GM18499 (cell line): ENCODE measurements at regions not wholly inside any gene's neighbourhood (a gene's known extent, or its start where the extent isn't known, plus 50 kb on each side); places are given as distances from the start of the nearest gene placed in this dataset.
"Not testable (repeated sequence)": the region's sequence is repeated elsewhere in the genome, so short reads cannot be mapped to it uniquely, and the experiment has no call there.

Experiments used
- ATAC-seq: cut with Tn5 transposase; IDR thresholded peaks from one replicate; pipeline ENCODE4 v1.9.1; 2021; ENCODE audit warnings: moderate number of reproducible peaks; ENCODE audit not compliant: insufficient read depth, unreplicated experiment

- ATAC-seq: no peak
Observed at GRCh38 chr2:111667542-111668273, 216.3 kb downstream of the ANAPC1 start.

GRCh38 chr2:111668274-111668616, 215.7 kb downstream of the ANAPC1 start:
- ATAC-seq: no peak

- no peak for ATAC-seq
Observed at GRCh38 chr2:111668741-111669140, 215.3 kb downstream of the ANAPC1 start.

- no peak for ATAC-seq
Observed at GRCh38 chr2:111669928-111670695, 213.9 kb downstream of the ANAPC1 start.

- no peak for ATAC-seq
Observed at GRCh38 chr2:111670776-111671175, 213.2 kb downstream of the ANAPC1 start.

GRCh38 chr2:111671426-111672150, 212.4 kb downstream of the ANAPC1 start:
- ATAC-seq: no peak

- ATAC-seq: not testable (repeated sequence)
Observed at GRCh38 chr2:111672641-111673040, 211.4 kb downstream of the ANAPC1 start.

- no peak for ATAC-seq
Observed at GRCh38 chr2:111673526-111673925, 210.5 kb downstream of the ANAPC1 start.

GRCh38 chr2:111675419-111676194, 208.4 kb downstream of the ANAPC1 start:
- no peak for ATAC-seq

GRCh38 chr2:111676291-111676822, 207.6 kb downstream of the ANAPC1 start:
- ATAC-seq: no peak

- no peak for ATAC-seq
Observed at GRCh38 chr2:111678161-111678560, 205.8 kb downstream of the ANAPC1 start.

- ATAC-seq: no peak
Observed at GRCh38 chr2:111678651-111679050, 205.3 kb downstream of the ANAPC1 start.

GRCh38 chr2:111679202-111679601, 204.8 kb downstream of the ANAPC1 start:
- ATAC-seq: no peak

GRCh38 chr2:111684611-111685010, 199.4 kb downstream of the ANAPC1 start:
- ATAC-seq: no peak

- ATAC-seq: no peak
Observed at GRCh38 chr2:111685342-111685741, 198.7 kb downstream of the ANAPC1 start.

GRCh38 chr2:111686994-111687393, 197.0 kb downstream of the ANAPC1 start:
- ATAC-seq: no peak

GRCh38 chr2:111687911-111688310, 196.1 kb downstream of the ANAPC1 start:
- ATAC-seq: no peak

GRCh38 chr2:111688482-111688881, 195.5 kb downstream of the ANAPC1 start:
- no peak for ATAC-seq

- no peak for ATAC-seq
Observed at GRCh38 chr2:111689174-111689573, 194.8 kb downstream of the ANAPC1 start.

GRCh38 chr2:111689941-111690340, 194.1 kb downstream of the ANAPC1 start:
- ATAC-seq: no peak
